ENCODE measurements at regions not wholly inside any gene's neighbourhood (a gene's known extent, or its start where the extent isn't known, plus 50 kb on each side); places are given as distances from the start of the nearest gene placed in this dataset.

GRCh38 chr15:98076021-98076816 is 115.7 kb downstream of the ARRDC4 start:
- TF ChIP-seq EZH2phosphoT487 (IDR thresholded peaks at IDR 0.05; ENCODE audit: borderline replicate concordance, low read length) (no peak), CTCF (conservative IDR thresholded peaks at IDR 0.05; ENCODE audit: low read depth, low read length) (no peak)
